Fibroblast of skin of left quadriceps (primary cell): ENCODE measurements at regions not wholly inside any gene's neighbourhood (a gene's known extent, or its start where the extent isn't known, plus 50 kb on each side); places are given as distances from the start of the nearest gene placed in this dataset.
A peak's percentile ranks its signal among the peaks of the same experiment; 100 is the strongest.

ENCODE experiments used
- DNase-seq, 2 experiments: peaks; one replicate each; pipeline ENCODE4 v3.0.0-alpha.2; 2013; ENCODE audit warnings: low read depth in 2 of 2

- DNase-seq, result no peak
Observed at GRCh38 chr13:106299621-106300020, 235.8 kb downstream of the EFNB2 start.

DNA sequence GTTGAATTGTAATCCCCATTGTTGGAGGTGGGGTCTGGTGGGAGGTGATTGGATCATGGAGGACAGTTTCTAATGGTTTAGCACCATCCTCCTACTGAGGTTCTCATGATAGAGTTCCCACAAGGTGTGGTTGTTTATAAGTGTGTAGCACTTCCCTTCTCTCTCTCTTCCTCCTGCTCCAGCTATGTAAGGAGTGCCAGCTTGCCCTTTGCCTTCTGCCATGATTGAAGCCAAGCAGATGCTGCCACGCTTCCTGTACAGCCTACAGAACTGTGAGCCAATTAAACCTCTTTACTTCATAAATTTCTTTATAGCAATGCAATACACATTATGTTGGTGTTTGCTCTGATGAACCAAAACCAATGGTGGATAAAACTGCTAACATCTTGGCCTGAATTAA lies 238.2 kb downstream of the EFNB2 start:
- no peak for DNase-seq

DNA sequence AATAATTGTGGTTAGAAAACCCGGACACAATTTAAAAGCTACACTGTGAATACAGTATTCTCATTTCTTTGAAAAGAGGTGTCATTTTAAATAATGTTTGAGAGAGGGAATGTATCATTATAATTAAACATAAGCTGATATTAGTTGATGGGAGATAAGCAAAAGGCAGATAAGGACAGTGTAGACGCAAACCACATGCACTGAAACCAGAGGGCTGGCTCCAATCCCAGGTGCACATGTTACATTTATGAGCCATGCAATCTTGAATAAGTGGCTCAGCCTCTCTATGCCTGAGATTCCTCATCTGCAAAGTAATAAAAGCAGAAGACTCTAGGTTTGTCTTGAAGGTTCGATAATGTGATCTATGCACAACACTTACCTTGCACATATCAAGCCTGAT lies 238.7 kb downstream of the EFNB2 start:
- DNase-seq, result no peak

GRCh38 chr13:106295971-106296370 lies 239.5 kb downstream of the EFNB2 start:
- no peak for DNase-seq

DNA sequence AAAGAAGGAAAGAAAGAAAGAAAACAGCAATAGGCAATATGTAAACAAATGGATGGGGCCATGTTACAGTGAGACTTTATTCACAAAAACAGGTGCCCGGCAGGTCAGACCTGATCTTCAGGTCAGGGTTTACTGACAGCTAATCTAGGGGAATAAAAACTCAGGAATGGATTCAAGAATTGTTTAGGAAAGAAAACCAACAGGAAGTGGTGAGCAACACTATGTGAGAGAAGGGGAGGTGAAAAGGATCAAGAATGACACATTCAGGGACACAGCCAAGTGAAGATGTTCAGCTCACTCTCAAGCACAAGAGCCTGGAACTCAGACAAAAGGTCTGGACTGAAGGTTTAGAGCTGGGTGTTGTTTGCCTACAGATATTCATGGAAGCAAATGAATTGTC lies 244.5 kb downstream of the EFNB2 start:
- DNase-seq, result peak; percentile 7 to 15

DNA sequence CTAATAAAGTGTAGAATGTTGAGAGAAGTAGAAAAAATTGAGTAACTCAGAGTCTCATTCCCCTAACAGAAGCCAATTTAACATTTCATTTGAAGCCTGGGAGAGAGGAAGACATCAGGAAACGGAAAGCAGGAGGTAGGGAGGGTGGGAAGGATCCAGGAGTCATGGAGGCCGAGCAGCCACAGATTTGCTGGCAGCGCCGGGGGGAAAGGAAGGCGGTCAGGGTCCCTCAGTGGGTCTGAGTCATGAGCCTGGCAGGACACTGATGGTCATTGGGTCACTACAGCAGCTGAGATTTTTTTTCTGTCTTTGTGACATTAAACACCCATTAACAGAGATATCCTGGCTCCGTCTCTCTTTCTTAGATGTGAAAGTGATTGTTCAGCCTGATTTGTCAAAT lies 248.1 kb downstream of the EFNB2 start:
- no peak for DNase-seq

DNA sequence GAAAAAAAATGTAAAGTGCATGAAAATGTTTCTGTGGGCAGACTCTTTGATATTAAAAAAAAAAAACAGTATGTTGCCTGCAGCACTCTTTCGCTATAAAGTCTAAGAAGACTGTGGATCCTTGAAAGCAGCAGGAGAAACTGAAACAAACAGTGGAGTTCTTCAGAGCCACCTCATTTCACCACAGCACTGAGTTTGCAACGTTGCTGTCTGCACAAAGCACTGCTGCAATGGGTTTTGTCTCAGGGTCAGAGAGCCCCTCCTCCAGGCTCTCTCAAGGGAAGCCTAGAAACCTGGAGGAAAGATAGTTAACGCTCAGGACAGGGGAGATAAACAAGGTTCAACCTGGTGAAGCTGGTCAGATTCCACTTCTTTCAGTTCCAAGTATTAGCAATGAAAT lies 248.7 kb downstream of the EFNB2 start:
- DNase-seq, result no peak

- DNase-seq, result no peak
Observed at GRCh38 chr13:106284358-106284757, 251.1 kb downstream of the EFNB2 start.

DNA sequence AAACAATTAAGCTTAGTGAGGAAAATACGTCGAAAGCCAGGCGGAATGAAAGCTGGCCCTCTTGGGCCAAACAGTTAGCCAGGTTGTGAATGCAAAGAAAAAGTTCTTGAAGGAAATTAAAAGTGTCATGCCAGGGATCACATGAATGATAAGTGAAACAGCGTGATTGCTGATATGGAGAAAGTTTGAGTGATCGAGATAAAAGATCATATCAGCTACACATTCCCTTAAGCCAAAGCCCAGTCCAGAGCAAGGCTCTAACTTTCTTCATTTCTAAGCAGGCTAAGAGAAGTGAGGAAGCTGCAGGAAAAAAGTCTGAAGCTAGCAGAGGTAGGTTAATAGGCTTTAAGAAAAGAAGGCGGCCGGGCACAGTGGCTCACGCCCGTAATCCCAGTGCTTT lies 254.0 kb downstream of the EFNB2 start:
- DNase-seq, result no peak

DNA sequence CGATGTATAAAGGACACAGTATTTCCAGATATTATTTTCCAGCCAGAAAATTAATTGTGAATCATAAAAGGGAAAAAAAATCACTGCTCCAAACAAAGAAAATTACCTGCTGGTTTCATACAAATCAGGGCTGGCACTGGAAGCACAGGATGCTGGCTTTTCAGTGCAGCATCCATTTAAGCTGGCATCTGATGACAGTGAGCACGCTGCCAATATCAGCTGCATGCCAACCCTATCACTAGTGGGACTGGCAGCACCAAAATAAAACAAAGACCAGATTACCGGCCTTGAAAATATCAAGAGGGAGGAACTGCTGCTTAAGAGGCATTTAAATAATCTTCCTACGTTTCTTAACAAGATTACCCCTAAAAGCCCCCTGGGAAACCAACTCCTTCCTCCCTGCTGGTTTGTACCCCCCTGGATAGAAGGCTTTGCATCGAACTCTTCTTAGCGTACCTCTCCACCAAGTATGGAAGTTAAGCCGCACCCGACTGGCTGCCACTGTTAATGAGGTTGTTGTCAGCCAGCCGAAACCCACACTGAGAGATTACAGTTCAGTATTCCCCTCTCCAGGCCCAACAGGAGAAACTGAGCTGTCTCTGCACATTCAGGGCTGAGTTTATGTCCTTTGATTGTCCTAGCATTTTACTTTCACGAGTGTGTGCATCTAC lies 257.8 kb downstream of the EFNB2 start:
- no peak for DNase-seq

GRCh38 chr13:106276876-106277275 lies 258.6 kb downstream of the EFNB2 start:
- DNase-seq, result no peak

- DNase-seq, result no peak
Observed at GRCh38 chr13:106275446-106276032, 259.9 kb downstream of the EFNB2 start.

DNA sequence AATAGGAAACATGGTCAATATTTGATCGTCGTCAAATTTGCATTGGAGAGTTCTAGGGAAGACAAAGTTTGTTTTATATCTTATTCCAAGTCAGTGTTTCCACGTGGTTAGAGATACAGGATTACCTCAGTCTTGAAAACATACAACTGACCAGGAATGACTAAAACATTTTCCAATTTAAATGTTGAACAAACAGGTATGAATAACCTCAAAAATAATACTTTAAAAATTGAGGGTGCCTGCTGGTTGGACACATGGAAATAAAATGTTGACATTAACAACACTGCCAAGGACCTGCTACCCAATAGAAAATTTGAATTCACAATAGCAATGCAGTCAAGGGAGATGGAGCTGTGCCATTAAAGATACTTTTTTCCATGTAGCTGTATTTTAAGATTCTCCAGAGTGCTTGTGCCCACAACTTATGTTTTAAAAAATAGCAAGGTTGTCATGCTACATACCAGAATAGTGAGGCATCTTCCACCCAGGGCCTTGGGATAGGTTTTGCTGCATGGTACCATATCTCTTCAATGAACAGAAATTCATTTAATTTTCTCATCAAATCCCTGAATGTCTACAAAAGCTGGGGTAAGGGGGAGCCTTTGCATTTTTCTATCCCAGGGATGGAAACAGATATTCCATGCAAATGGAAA lies 260.8 kb downstream of the EFNB2 start:
- DNase-seq, result no peak

GRCh38 chr13:106263801-106264200 lies 271.7 kb downstream of the EFNB2 start:
- DNase-seq, result no peak

DNA sequence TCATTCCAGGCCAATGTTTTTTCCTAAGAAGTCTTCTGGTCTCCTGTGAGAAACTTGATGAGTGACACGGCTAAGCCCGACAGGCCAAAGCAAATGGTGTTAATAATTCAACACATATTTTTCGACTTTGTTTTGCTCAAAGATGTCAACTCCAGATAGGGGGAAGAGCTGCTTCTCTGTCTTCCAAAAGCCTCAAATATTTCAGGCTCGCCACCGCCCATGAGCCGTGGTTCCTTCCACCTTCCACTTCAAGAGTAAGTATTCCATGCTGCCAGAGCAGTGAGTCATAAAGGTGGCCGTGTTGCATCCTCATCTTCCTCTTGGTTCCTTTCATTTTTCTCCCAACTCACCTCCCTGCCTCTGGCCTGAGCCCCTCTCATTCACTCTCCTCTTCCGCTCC lies 272.6 kb downstream of the EFNB2 start:
- no peak for DNase-seq

GRCh38 chr13:106261450-106261849 lies 274.0 kb downstream of the EFNB2 start:
- DNase-seq, result no peak

DNA sequence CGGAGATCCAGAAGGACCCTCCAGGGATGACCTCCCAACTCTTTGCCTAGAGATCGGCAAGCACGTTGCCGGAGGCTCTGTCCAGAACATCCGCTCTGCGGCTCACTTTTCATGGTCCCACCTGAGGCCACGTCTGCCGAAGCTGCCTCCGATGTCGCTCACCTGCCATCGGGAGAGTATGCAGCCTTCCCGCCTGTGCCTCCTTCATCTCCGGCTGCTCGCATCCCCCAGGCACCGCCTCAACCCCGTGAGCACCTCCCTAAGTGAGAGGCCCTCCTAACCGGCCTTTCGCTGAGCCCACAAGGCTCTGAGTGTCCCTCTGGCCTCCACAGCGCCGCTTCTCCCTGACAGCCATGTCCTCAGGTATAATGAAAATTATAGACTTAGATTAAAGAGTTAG lies 275.1 kb downstream of the EFNB2 start:
- DNase-seq, result no peak

DNA sequence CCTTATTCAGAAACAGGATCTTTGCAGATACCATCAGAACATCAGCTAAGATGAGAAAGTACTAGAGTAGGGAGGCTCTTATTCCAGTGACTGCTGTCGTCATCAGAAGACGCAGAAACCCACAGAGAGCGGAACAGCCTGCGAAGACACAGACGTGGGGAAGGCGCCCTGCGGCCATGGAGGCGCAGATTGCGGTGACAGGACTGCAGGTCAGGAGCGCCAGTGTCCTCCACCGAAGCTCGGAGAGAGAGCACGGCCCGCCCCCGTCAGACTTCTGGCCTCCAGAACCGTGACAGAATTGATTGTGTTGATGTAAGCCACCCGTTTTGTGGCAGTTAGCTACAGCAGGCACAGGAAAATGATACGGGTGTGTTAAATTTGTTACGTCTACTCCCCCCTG lies 275.5 kb downstream of the EFNB2 start:
- no peak for DNase-seq

DNA sequence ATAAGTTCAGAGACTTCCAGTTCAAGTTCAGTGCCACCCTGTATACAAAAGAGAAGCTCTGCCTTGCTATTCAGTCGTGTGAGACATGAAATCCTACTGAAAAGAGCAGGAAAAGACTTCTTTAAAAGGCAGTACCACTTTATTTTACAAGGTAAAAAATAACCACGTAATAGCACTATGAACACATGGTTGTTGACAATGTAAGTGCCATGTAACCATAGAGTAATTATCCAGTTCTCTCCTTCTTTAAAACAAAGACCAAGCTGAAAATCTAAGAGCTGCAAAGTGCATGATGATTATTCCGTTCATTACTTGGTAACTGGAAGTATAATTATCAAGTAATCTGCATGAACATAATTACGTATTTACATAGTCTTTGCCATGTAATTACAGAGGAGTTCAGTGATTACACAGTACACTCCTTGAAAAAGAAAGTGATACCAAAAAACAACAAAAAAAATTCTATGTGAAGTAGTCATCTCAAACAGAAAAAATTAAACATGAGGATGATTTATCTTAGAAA lies 288.7 kb downstream of the EFNB2 start:
- no peak for DNase-seq

- DNase-seq, result no peak
Observed at GRCh38 chr13:106246242-106246641, 289.2 kb downstream of the EFNB2 start.

GRCh38 chr13:106243011-106243565 lies 292.4 kb downstream of the EFNB2 start:
- DNase-seq, result no peak

DNA sequence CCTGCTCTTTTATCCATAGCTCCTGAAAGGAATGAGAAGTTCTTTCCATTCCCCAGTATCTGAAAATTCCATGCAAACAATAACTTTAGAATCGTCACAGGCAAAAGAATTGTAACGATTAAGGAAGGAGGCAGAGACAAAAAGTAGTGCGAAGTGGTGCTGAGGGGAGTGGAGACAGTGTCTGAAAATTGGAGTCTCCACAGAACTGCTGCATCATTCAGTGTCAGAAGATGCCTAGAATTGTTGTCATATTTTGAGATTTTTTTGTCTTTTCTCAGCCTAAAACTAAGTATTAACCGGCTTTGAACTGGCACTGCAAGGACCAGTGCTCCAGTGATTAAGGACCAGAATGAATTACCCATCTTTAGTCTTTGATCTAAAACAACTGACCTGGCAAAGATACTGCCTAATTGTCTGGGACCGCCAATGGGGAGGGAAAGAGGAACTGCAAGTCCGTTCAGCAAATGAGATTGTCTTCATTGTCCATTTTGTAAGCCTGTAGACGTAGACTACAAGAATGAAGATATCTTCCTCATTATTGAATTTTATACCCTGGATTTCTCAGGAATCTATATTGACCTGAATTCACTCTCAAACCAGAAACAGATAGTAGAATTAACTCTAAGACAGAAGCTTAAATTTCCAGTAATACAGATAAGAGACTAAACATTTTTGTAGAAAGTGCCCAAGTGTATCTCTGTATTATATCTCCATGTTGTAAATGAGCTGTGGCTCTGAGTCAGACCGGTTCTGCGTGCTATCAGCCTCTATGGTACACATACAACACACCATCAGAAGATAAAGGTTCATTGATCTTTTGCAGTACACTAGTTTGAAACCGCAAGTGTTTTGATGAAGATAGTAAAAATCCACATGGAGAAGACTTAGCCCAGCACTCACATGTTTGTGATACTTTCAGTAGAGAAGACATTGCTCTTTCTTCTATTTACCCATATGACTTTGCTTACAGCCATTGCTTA lies 293.2 kb downstream of the EFNB2 start:
- no peak for DNase-seq
